ENCODE measurements at regions not wholly inside any gene's neighbourhood (a gene's known extent, or its start where the extent isn't known, plus 50 kb on each side); places are given as distances from the start of the nearest gene placed in this dataset.

GRCh38 chr14:106530031-106530422 is 1003.6 kb downstream of the TMEM121 start:
- TF ChIP-seq EZH2phosphoT487 (IDR thresholded peaks at IDR 0.05; ENCODE audit: insufficient read depth, low read depth) (no peak), EZH2 (IDR thresholded peaks at IDR 0.05; ENCODE audit: insufficient read depth, poor library complexity, severe bottlenecking) (no peak)
